H1 (cell line): ENCODE measurements at regions not wholly inside any gene's neighbourhood (a gene's known extent, or its start where the extent isn't known, plus 50 kb on each side); places are given as distances from the start of the nearest gene placed in this dataset.

ENCODE experiments used
- CEBPB ChIP-seq: IDR thresholded peaks from 2 replicates; pipeline ENCODE4 v1.6.1; 2012; ENCODE audit warnings: low read depth, low read length
- CTCF ChIP-seq, 3 experiments: IDR thresholded peaks; 1 replicate in 2 of 3; 2 replicates in 1 of 3; pipeline versions ENCODE4 v1.5.1 to v1.6.1; 2011; ENCODE audit warnings: low read length in 3 of 3, mild to moderate bottlenecking in 3 of 3, inconsistent platforms in 2 of 3, low read depth in 1 of 3, moderate library complexity in 1 of 3; ENCODE audit not compliant: insufficient read depth in 1 of 3; ENCODE audit errors: control extremely low read depth in 1 of 3
- POLR2A ChIP-seq, 2 experiments: IDR thresholded peaks; 1 replicate in 1 of 2; 2 replicates in 1 of 2; pipeline ENCODE4 v1.6.1; 2011; ENCODE audit warnings: low read depth in 2 of 2, low read length in 2 of 2, mild to moderate bottlenecking in 2 of 2; ENCODE audit errors: control extremely low read depth in 1 of 2
- SAP30 ChIP-seq: fragments of 300-600 bp; sonication (generic); IDR thresholded peaks from 2 replicates; pipeline ENCODE4 v1.7.1; 2012; ENCODE audit warnings: low read length, moderate library complexity, mild to moderate bottlenecking, inconsistent platforms; ENCODE audit not compliant: insufficient read depth, insufficient replicate concordance
- SIRT6 ChIP-seq: IDR thresholded peaks from one replicate; pipeline ENCODE4 v1.7.1; 2012; ENCODE audit warnings: low read length, inconsistent platforms
- SP1 ChIP-seq: IDR thresholded peaks from 2 replicates; pipeline ENCODE4 v1.6.1; 2011; ENCODE audit warnings: low read depth, low read length
- SUZ12 ChIP-seq: fragments of 200-600 bp; sonication (generic); IDR thresholded peaks from 2 replicates; pipeline ENCODE4 v1.6.1; 2012; ENCODE audit warnings: mild to moderate bottlenecking, inconsistent platforms, low read length, moderate library complexity, mixed read lengths

GRCh38 chr11:121927097-121927785 lies 188.8 kb downstream of the BLID start:
- no peak for TF ChIP-seq SIRT6
- peak in 2 of 3 experiments; percentile 25 to 31; a peak in 2 of 4 replicates for TF ChIP-seq CTCF (IDR thresholded peaks at IDR 0.05; ENCODE audit: control extremely low read depth in 1 of 3, insufficient read depth in 1 of 3, low read depth in 1 of 3, low read length in 3 of 3)
- no peak for TF ChIP-seq POLR2A (IDR thresholded peaks at IDR 0.05; ENCODE audit: control extremely low read depth in 1 of 2, low read depth in 2 of 2, low read length in 2 of 2)
- no peak for TF ChIP-seq SUZ12
- TF ChIP-seq CEBPB, result no peak
- no peak for TF ChIP-seq SAP30
- TF ChIP-seq SP1, result no peak
